H7 (cell line): ENCODE measurements at regions not wholly inside any gene's neighbourhood (a gene's known extent, or its start where the extent isn't known, plus 50 kb on each side); places are given as distances from the start of the nearest gene placed in this dataset.
A peak's percentile ranks its signal among the peaks of the same experiment; 100 is the strongest.
"Not testable (repeated sequence)": the region's sequence is repeated elsewhere in the genome, so short reads cannot be mapped to it uniquely, and the experiment has no call there.

Experiments used
- DNase-seq: peaks from one replicate; pipeline ENCODE4 v3.0.0; 2012
- H3K27me3 ChIP-seq: 2 replicates; pipeline ENCODE4 v1.6.0; 2011; ENCODE audit warnings: mild to moderate bottlenecking, low read length; ENCODE audit not compliant: control insufficient read depth, insufficient read depth
- H3K36me3 ChIP-seq: replicated peaks from 2 replicates; pipeline ENCODE4 v1.5.1; 2011; ENCODE audit warnings: low read length; ENCODE audit not compliant: control insufficient read depth, insufficient read depth
- H3K4me3 ChIP-seq: 2 replicates; pipeline ENCODE4 v1.5.1; 2011; ENCODE audit warnings: low read depth, mild to moderate bottlenecking, control low read depth, low read length, moderate library complexity; ENCODE audit not compliant: insufficient read depth

GRCh38 chr12:17591005-17591681 is 498.9 kb downstream of the RERGL start:
- Histone ChIP-seq H3K27me3 (no peaks in the 10 kb centered on the region), H3K36me3 (no peaks in the 10 kb centered on the region), H3K4me3 (no peak overlapping the region)
- no peak for DNase-seq

DNA sequence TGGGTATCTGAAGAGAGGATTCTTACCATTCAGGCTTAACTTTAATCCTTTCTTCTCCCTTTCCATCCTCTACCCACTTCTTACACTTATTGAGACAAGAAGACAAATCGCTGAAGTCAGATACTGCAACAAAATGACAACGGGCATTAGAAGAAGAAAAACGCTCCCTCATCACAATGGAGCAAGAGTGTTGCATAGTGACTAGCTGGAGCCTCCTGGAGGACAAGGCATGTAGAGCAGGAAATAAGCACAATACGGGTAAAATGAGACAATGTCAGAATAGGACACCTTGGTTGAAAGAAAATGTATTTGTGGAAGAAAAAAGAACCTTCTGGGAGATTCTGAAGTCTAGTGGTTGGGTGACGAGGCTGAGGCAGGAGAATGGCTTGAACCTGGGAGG is 501.0 kb downstream of the RERGL start:
- H3K36me3 ChIP-seq, result no peaks in the 10 kb centered on the region
- peak; percentile 15 for DNase-seq

DNA sequence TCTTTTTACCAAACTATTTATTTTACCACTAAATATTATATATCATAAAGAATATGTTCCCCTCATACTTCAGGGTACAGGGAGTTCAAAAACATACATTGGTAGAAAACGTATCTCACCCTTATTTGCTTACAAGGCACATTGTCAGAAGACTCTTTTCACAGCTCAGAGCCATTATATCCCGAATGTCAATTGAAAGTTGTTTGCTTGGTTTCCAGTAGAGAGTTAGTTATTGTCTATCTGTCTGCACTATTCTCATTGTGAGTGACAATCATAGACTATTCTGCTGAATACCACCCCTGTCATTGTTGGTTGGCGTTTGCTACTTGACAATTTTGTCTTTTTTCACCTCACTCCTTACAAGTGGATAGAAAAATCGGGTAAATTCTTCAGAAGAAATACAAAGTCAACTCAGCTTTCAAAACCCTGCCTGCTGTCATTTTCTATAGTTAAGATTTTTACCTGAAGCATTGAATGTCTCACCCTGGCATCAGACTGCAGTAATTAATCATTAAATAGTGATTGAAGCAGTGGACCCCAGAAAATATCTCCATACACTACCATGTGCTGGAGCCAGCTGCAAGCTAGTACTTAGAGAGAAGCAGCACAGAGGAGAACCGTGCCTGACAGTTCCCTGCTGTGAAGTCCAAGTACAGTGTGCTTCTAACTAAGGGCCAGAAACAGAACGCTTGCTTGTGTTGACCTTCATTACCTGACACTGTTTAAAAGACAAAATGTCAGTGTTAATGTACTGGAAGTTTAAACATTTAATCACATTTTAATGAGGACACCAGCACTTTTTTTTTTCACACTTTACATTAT is 510.6 kb downstream of the RERGL start:
- H3K36me3 ChIP-seq, result no peaks in the 10 kb centered on the region
- no peaks in the 10 kb centered on the region for H3K27me3 ChIP-seq
- H3K4me3 ChIP-seq, result no peak overlapping the region
- peak; percentile 5 for DNase-seq

More for the DNA sequence above, 501.0 kb downstream of the RERGL start:
- Histone ChIP-seq H3K4me3 (no peak overlapping the region), H3K27me3 (no peaks in the 10 kb centered on the region)

- DNase-seq, result no peak
- H3K4me3 ChIP-seq, result no peak overlapping the region
- H3K36me3 ChIP-seq, result no peaks in the 10 kb centered on the region
- H3K27me3 ChIP-seq, result no peaks in the 10 kb centered on the region
Measured at GRCh38 chr12:17577405-17577804, 512.6 kb downstream of the RERGL start.

DNA sequence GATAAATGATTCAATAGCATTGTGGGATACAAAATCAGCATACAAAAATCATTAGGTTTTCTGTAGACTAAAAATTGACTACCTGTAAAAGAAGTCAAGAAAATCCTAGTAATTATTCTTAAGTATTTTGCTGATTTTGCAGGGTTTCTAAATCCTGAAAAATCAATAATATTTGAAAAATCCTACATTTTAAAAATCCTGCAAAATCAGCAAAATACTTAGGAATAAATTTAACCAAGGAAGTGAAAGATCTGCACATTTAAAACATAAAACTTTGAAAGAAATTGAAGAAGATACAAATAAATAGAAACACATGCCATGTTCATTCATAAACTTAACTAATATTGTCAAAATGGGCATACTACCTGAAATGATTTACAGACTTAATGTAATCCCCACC is 517.7 kb downstream of the RERGL start:
- no peak overlapping the region for H3K4me3 ChIP-seq
- no peak for DNase-seq
- H3K36me3 ChIP-seq, result no peaks in the 10 kb centered on the region
- no peaks in the 10 kb centered on the region for H3K27me3 ChIP-seq

GRCh38 chr12:17571047-17571446 is 518.9 kb downstream of the RERGL start:
- H3K4me3 ChIP-seq, result no peak overlapping the region
- DNase-seq, result no peak
- H3K27me3 ChIP-seq, result no peaks in the 10 kb centered on the region
- no peaks in the 10 kb centered on the region for H3K36me3 ChIP-seq

DNA sequence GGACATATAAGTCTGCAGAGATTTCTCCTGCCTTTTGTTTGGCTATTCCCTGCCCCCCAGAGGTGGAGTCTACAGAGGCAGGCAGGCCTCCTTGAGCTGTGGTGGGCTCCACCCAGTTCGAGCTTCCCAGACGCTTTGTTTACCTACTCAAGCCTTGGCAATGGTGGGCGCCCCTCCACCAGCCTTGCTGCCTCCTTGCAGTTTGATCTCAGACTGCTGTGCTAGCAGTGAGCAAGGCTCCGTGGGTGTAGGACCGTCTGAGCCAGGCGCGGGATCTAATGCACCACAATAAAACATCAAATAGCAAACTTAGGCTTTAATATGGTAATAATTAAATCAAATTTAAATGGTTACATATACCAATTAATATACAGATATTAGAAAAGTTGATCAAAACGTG is 525.4 kb downstream of the RERGL start:
- not testable (repeated sequence) for DNase-seq, H3K27me3 ChIP-seq, H3K4me3 ChIP-seq, H3K36me3 ChIP-seq

GRCh38 chr12:17550011-17550410 is 540.0 kb downstream of the RERGL start:
- no peak overlapping the region for H3K4me3 ChIP-seq
- H3K36me3 ChIP-seq, result no peaks in the 10 kb centered on the region
- no peaks in the 10 kb centered on the region for H3K27me3 ChIP-seq
- no peak for DNase-seq

- no peak for DNase-seq
Measured at GRCh38 chr12:17540921-17541320, 549.1 kb downstream of the RERGL start.

DNA sequence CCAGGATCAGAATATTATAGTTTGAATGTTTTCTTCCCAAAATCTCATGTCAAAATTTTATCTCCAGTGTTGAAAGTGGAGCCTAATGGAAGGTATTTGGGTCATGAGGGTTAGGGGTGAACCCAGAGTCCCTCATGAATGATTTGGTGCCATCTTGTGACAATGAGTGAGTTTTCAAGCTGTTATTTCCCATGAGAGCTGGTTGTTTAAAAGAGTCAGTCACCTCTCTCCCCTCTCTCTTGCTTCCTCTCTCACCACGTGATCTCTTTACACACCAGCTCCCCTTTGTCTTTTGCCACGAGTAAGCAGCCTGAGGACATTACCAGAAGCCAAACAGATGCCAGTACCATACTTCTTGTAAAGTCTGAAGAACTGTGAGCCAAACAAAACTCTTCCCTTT is 561.6 kb downstream of the RERGL start:
- no peak overlapping the region for H3K4me3 ChIP-seq
- no peak for DNase-seq
- H3K36me3 ChIP-seq, result no peaks in the 10 kb centered on the region
- H3K27me3 ChIP-seq, result no peaks in the 10 kb centered on the region

More at GRCh38 chr12:17540921-17541320, 549.1 kb downstream of the RERGL start:
- H3K36me3 ChIP-seq, result no peaks in the 10 kb centered on the region
- H3K27me3 ChIP-seq, result no peaks in the 10 kb centered on the region
- H3K4me3 ChIP-seq, result no peak overlapping the region

GRCh38 chr12:17527021-17527420 is 563.0 kb downstream of the RERGL start:
- Histone ChIP-seq H3K4me3 (no peak overlapping the region), H3K27me3 (no peaks in the 10 kb centered on the region), H3K36me3 (no peaks in the 10 kb centered on the region)
- DNase-seq, result no peak

DNA sequence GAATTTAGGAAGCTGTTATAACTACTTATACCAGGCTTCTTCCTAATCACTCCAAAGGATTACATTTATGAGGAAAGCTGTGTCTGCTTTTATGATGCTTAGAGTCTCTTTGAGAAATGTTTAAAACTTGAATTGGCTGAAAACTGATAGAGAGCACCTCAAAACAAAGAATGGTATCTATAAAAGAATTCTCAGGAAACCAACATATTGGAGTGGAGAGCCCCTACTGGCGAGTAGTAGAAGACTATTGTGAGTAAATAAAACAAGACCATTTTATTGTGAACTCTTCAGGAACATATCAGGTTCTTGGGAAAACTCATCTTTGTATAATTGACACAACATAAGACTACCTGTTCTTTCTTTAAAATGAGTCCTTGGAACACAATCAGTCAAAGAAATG is 578.6 kb downstream of the RERGL start:
- no peaks in the 10 kb centered on the region for H3K36me3 ChIP-seq
- no peaks in the 10 kb centered on the region; the same call in 1 of the 2 replicates for H3K27me3 ChIP-seq
- DNase-seq, result peak; percentile 16
- no peak overlapping the region for H3K4me3 ChIP-seq

DNA sequence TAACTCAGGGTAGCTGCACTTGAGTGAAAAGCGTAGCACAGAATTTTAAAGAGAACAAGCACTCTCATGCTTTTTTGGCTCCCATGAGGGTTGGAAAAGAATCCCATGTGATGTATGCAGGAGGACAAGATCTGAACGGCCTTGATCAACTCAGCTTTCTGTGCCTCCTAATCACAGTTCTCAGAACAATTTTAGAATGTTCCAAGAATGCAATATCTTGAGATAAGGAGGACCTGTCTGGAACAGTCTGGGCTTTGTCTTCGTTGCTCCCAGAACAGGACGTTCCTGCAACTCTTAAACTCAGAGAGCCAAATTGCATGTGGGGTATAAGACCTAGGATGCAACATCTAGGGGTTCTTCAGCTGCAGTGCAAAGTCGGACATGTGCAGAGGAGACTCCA is 582.7 kb downstream of the RERGL start:
- H3K4me3 ChIP-seq, result no peak overlapping the region
- no peaks in the 10 kb centered on the region for H3K27me3 ChIP-seq
- no peak for DNase-seq
- no peaks in the 10 kb centered on the region for H3K36me3 ChIP-seq

DNA sequence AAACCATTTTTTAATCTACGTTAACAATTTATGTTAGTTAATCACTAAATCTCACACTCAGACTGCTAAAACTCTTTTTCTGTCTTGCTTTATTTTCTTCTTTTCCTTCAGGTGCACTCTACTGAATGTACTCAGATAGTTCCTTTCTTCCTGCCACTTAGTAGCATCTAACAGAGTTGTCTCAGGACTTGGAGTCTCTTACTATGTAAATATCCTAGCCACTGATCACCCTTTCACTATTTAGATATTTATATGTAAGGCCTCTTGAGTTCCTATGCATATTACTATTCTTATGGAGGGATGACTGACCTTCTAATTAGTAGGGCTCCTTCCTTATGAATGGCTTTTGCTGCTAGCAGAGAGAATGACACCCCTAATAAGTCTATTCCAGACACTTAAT is 586.3 kb downstream of the RERGL start:
- Histone ChIP-seq H3K36me3 (no peaks in the 10 kb centered on the region), H3K27me3 (no peaks in the 10 kb centered on the region), H3K4me3 (no peak overlapping the region)
- no peak for DNase-seq

GRCh38 chr12:17489452-17489851 is 600.5 kb downstream of the RERGL start:
- Histone ChIP-seq H3K4me3 (no peak overlapping the region), H3K27me3 (no peaks in the 10 kb centered on the region), H3K36me3 (no peaks in the 10 kb centered on the region)
- peak; percentile 8 for DNase-seq
